RWPE2 (cell line): ENCODE measurements at regions not wholly inside any gene's neighbourhood (a gene's known extent, or its start where the extent isn't known, plus 50 kb on each side); places are given as distances from the start of the nearest gene placed in this dataset.

Experiments
- ATAC-seq: fragments of 200-7000 bp; cut with Tn5 transposase; 3 replicates; pipeline ENCODE4 v1.9.1; 2021; ENCODE audit warnings: low read depth
- DNase-seq: peaks from one replicate; pipeline ENCODE4 v3.0.0-alpha.2; 2020; ENCODE audit warnings: low spot score
- H3K27ac ChIP-seq: fragments of 450-650 bp; 2 replicates; pipeline ENCODE4 v1.5.1; 2017; ENCODE audit warnings: mild to moderate bottlenecking; ENCODE audit not compliant: poor library complexity, severe bottlenecking
- H3K27me3 ChIP-seq: fragments of 250-450 bp; sonication (Bioruptor Pico); 2 replicates; pipeline ENCODE4 v1.5.1; 2021; ENCODE audit warnings: mild to moderate bottlenecking, moderate library complexity; ENCODE audit not compliant: insufficient read depth, poor library complexity, severe bottlenecking
- H3K36me3 ChIP-seq: fragments of 250-450 bp; sonication (Bioruptor Pico); 2 replicates; pipeline ENCODE4 v1.5.1; 2020; ENCODE audit warnings: low read depth, mild to moderate bottlenecking, moderate library complexity
- H3K4me1 ChIP-seq: fragments of 250-450 bp; sonication (Bioruptor Pico); 2 replicates; pipeline ENCODE4 v1.5.1; 2021; ENCODE audit warnings: mild to moderate bottlenecking, moderate library complexity; ENCODE audit not compliant: insufficient read depth, poor library complexity, severe bottlenecking
- H3K4me3 ChIP-seq: fragments of 250-450 bp; sonication (Bioruptor Pico); 2 replicates; pipeline ENCODE4 v1.5.1; 2021; ENCODE audit warnings: mild to moderate bottlenecking, moderate library complexity; ENCODE audit not compliant: severe bottlenecking
- H3K9me3 ChIP-seq: fragments of 250-450 bp; sonication (Bioruptor Pico); 2 replicates; pipeline ENCODE4 v1.5.1; 2021; ENCODE audit warnings: mild to moderate bottlenecking, moderate library complexity; ENCODE audit not compliant: severe bottlenecking
- CTCF ChIP-seq: fragments of 450-650 bp; IDR thresholded peaks from one replicate; pipeline ENCODE4 v1.5.1; 2017; ENCODE audit warnings: mild to moderate bottlenecking, moderate library complexity; ENCODE audit not compliant: poor library complexity, severe bottlenecking

GRCh38 chr21:35488946-35489345, 439.8 kb upstream of the RUNX1 start:
- no peak for TF ChIP-seq CTCF
- H3K27me3 ChIP-seq = no peaks in the 10 kb centered on the region
- H3K9me3 ChIP-seq = no peaks in the 10 kb centered on the region
- no peaks in the 10 kb centered on the region for H3K36me3 ChIP-seq
- DNase-seq (no peak), ATAC-seq (no peak)
- no peaks in the 10 kb centered on the region for H3K4me1 ChIP-seq
- no peak overlapping the region for H3K4me3 ChIP-seq
- H3K27ac ChIP-seq = no peak overlapping the region

DNA sequence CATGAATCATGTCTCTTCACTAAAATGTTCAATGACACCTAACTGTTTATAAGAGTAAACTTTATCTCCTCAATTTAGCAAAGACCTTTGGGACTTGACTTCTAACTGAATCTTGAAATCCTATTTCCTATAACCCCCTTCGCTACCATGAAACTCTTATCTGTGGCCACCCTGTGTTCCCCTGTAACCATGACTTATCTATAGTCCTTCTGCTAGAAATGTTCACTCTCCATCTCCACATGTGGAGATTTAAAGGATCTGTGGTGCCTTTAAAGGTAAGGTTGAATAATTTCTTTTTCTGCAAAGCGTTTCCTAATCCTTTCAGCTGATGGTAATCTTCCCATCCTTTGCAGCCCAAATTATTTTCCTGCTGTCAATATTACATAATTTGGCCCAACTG, 436.3 kb upstream of the RUNX1 start:
- no peaks in the 10 kb centered on the region for H3K4me1 ChIP-seq
- no peaks in the 10 kb centered on the region for H3K36me3 ChIP-seq
- no peaks in the 10 kb centered on the region for H3K27me3 ChIP-seq
- no peaks in the 10 kb centered on the region for H3K9me3 ChIP-seq
- ATAC-seq = no peak
- no peak for DNase-seq
- H3K4me3 ChIP-seq = no peak overlapping the region
- TF ChIP-seq CTCF = no peak
- no peak overlapping the region for H3K27ac ChIP-seq

- no peak overlapping the region for H3K4me3 ChIP-seq
- ATAC-seq (no peak), DNase-seq (no peak)
- H3K4me1 ChIP-seq = no peaks in the 10 kb centered on the region
- H3K9me3 ChIP-seq = no peaks in the 10 kb centered on the region
- H3K27me3 ChIP-seq = no peaks in the 10 kb centered on the region
- H3K27ac ChIP-seq = no peak overlapping the region
- H3K36me3 ChIP-seq = no peaks in the 10 kb centered on the region
- no peak for TF ChIP-seq CTCF
Measured at GRCh38 chr21:35484851-35485250, 435.7 kb upstream of the RUNX1 start.

GRCh38 chr21:35484032-35484431, 434.9 kb upstream of the RUNX1 start:
- Histone ChIP-seq H3K4me3 (no peak overlapping the region), H3K4me1 (no peaks in the 10 kb centered on the region), H3K27ac (no peak overlapping the region), H3K9me3 (no peaks in the 10 kb centered on the region), H3K27me3 (no peaks in the 10 kb centered on the region), H3K36me3 (no peaks in the 10 kb centered on the region)
- DNase-seq = no peak
- no peak for ATAC-seq
- TF ChIP-seq CTCF = no peak

DNA sequence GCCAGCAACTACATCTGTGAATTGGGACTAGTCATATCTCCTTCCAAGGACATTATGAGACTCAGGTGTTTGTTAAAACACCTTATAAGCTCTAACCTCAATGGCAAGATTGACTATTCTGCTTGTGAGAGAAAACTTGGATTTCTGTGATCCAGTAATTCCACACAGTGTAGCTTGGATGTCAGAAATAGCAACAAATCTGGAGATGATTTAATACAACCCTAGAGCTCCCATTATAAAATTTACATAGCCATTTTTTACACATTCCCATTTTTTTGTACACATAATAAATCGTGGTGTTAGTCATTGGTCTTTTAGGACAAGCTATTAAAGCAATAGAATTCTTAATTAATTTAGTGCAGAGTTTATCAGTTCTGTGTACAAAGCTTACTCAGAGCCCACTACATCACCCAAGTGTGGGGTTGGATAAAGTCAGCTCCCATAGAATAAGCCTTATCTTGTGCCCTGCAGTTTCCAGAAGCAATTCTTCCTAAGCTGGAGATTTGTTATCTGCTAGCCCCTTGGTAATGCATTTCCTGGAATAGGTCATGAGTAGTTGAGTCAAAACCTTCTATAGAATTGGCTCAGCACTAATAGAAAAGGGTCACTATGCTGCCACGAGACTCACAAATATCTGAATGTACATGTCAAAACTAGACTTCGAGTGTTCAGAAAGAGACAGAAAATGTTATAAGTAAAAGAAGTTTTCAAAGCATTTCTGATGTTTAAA, 434.0 kb upstream of the RUNX1 start:
- no peaks in the 10 kb centered on the region for H3K4me1 ChIP-seq
- H3K36me3 ChIP-seq = no peaks in the 10 kb centered on the region
- no peak for ATAC-seq
- TF ChIP-seq CTCF = no peak
- no peaks in the 10 kb centered on the region for H3K27me3 ChIP-seq
- no peak overlapping the region for H3K4me3 ChIP-seq
- no peak overlapping the region for H3K27ac ChIP-seq
- no peaks in the 10 kb centered on the region for H3K9me3 ChIP-seq
- DNase-seq = no peak
